Epithelial cell of prostate (primary cell): ENCODE measurements at regions not wholly inside any gene's neighbourhood (a gene's known extent, or its start where the extent isn't known, plus 50 kb on each side); places are given as distances from the start of the nearest gene placed in this dataset.
"Not testable (repeated sequence)": the region's sequence is repeated elsewhere in the genome, so short reads cannot be mapped to it uniquely, and the experiment has no call there.

ENCODE experiments used
- DNase-seq: peaks from one replicate; pipeline ENCODE4 v3.0.0-alpha.2; 2011; ENCODE audit warnings: low read depth, low spot score
- H3K27ac ChIP-seq: fragments of 450-650 bp; 2 replicates; pipeline ENCODE4 v1.5.1; 2017; ENCODE audit warnings: mild to moderate bottlenecking

GRCh38 chr9:82729141-82729540 lies 333.8 kb downstream of the RASEF start:
- no peak for DNase-seq

GRCh38 chr9:82729991-82730589 lies 332.9 kb downstream of the RASEF start:
- no peak for DNase-seq

More at GRCh38 chr9:82729141-82729540, 333.8 kb downstream of the RASEF start:
- H3K27ac ChIP-seq: no peak overlapping the region

GRCh38 chr9:82732928-82733327 lies 330.0 kb downstream of the RASEF start:
- no peak for DNase-seq

More at GRCh38 chr9:82729991-82730589, 332.9 kb downstream of the RASEF start:
- H3K27ac ChIP-seq: no peak overlapping the region

GRCh38 chr9:82736126-82736525 lies 326.8 kb downstream of the RASEF start:
- no peak for DNase-seq
- no peak overlapping the region for H3K27ac ChIP-seq

More at GRCh38 chr9:82732928-82733327, 330.0 kb downstream of the RASEF start:
- no peak overlapping the region for H3K27ac ChIP-seq

- no peak overlapping the region for H3K27ac ChIP-seq
- DNase-seq: no peak
These were observed 326.2 kb downstream of the RASEF start for GRCh38 chr9:82736701-82737100.

- H3K27ac ChIP-seq: no peak overlapping the region
- DNase-seq: no peak
These were observed 317.0 kb downstream of the RASEF start for GRCh38 chr9:82745919-82746318.

- DNase-seq: no peak
- no peak overlapping the region for H3K27ac ChIP-seq
These were observed 312.5 kb downstream of the RASEF start for GRCh38 chr9:82750411-82750913.

- H3K27ac ChIP-seq: no peak overlapping the region
- DNase-seq: no peak
These were observed 305.0 kb downstream of the RASEF start for GRCh38 chr9:82757924-82758323.

- no peak overlapping the region for H3K27ac ChIP-seq
- no peak for DNase-seq
These were observed 301.9 kb downstream of the RASEF start for GRCh38 chr9:82761027-82761426.

GRCh38 chr9:82761956-82762355 lies 301.0 kb downstream of the RASEF start:
- H3K27ac ChIP-seq: no peak overlapping the region
- DNase-seq: no peak

GRCh38 chr9:82763656-82764055 lies 299.3 kb downstream of the RASEF start:
- H3K27ac ChIP-seq: no peak overlapping the region
- DNase-seq: no peak

- DNase-seq: no peak
- H3K27ac ChIP-seq: no peak overlapping the region
These were observed 298.8 kb downstream of the RASEF start for GRCh38 chr9:82764061-82764668.

GRCh38 chr9:82774707-82775231 lies 288.2 kb downstream of the RASEF start:
- DNase-seq, H3K27ac ChIP-seq: not testable (repeated sequence)

GRCh38 chr9:82776508-82776907 lies 286.4 kb downstream of the RASEF start:
- no peak overlapping the region for H3K27ac ChIP-seq
- DNase-seq: no peak

GRCh38 chr9:82777366-82777765 lies 285.6 kb downstream of the RASEF start:
- no peak for DNase-seq
- no peak overlapping the region for H3K27ac ChIP-seq

- H3K27ac ChIP-seq, DNase-seq: not testable (repeated sequence)
These were observed 284.0 kb downstream of the RASEF start for GRCh38 chr9:82778923-82779322.

GRCh38 chr9:82780017-82780416 lies 282.9 kb downstream of the RASEF start:
- DNase-seq: no peak
- no peak overlapping the region for H3K27ac ChIP-seq

GRCh38 chr9:82781921-82782392 lies 281.0 kb downstream of the RASEF start:
- no peak for DNase-seq
- H3K27ac ChIP-seq: no peak overlapping the region

- H3K27ac ChIP-seq: no peak overlapping the region
- DNase-seq: no peak
These were observed 279.9 kb downstream of the RASEF start for GRCh38 chr9:82783045-82783444.

GRCh38 chr9:82784589-82784988 lies 278.4 kb downstream of the RASEF start:
- no peak for DNase-seq
- no peak overlapping the region for H3K27ac ChIP-seq

- H3K27ac ChIP-seq: no peak overlapping the region
- no peak for DNase-seq
These were observed 273.7 kb downstream of the RASEF start for GRCh38 chr9:82789155-82789824.
